ENCODE measurements at regions not wholly inside any gene's neighbourhood (a gene's known extent, or its start where the extent isn't known, plus 50 kb on each side); places are given as distances from the start of the nearest gene placed in this dataset.
"Not testable (repeated sequence)": the region's sequence is repeated elsewhere in the genome, so short reads cannot be mapped to it uniquely, and the experiment has no call there.

GRCh38 chr17:65307081-65307960 lies 170.2 kb downstream of the RGS9 start:
- DNase-seq (ENCODE audit: low read depth): no peak

GRCh38 chr17:65305778-65306177 lies 168.6 kb downstream of the RGS9 start:
- DNase-seq (ENCODE audit: low read depth): no peak

- no peak for DNase-seq (ENCODE audit: low read depth)
These were observed 167.9 kb downstream of the RGS9 start for GRCh38 chr17:65305116-65305515.

DNA sequence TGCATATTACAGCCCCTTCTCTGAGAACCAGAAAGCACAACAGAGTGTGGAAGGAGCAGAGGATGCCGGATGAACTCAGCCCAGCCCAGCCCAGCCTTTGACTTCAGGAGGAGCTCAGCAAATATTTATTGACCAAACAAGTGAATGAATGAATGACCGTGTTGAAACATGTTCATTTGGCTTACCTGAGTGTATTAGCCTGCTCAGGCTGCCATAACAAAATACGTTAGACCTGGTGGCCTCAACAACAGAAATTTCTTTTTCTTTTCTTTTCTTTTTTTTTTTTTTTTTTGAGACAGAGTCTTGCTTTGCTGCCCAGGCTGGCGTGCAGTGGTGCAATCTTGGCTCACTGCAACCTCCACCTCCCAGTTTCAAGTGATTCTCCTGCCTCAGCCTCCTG lies 164.7 kb downstream of the RGS9 start:
- DNase-seq (ENCODE audit: low read depth): not testable (repeated sequence)

DNA sequence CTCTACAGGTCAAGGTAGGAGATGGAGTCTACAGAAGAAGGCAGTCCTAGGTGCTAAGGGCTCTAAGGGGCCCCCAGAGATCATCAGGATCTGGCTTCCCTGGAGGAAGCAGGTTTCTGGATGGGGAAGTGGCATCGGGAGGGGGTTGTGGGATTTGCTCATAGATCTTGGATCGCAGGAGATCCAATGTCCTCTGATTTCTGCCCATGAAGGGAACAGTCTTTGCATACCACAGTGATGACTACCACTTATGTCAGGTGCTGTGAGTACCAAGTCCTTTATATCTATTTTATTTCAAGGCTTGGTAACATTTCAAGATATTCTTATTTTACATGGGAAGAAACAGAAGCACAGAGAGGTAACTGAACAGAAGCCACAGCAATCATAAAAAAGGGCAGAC lies 164.0 kb downstream of the RGS9 start:
- peak; percentile 18 for DNase-seq (ENCODE audit: low read depth)

DNA sequence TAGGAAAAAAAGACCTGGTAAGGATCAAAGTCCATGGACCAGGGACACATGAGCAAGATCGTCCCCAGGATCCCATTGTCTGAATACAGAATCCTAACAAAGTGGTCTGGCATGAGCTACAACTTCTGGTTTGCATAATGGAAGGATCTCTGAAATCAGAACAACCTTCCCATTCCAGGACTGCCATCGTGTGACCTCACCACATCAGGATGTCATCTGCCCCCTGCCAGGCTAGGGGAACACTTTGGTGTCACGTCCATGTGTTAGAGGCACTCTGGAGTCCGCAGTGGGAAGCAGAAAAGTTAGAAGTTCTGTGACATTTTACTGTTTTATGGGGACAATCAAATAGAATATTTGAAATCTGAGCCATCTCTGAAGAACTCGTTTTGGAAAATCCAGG lies 160.7 kb downstream of the RGS9 start:
- DNase-seq (ENCODE audit: low read depth): no peak

- peak; percentile 37 for DNase-seq (ENCODE audit: low read depth)
These were observed 160.2 kb downstream of the RGS9 start for GRCh38 chr17:65297384-65297783.

- DNase-seq (ENCODE audit: low read depth): peak; percentile 81
These were observed 157.1 kb downstream of the RGS9 start for GRCh38 chr17:65294181-65294719.

GRCh38 chr17:65293584-65294180 lies 156.5 kb downstream of the RGS9 start:
- no peak for DNase-seq (ENCODE audit: low read depth)

GRCh38 chr17:65292430-65292829 lies 155.3 kb downstream of the RGS9 start:
- peak; percentile 44 for DNase-seq (ENCODE audit: low read depth)

- DNase-seq (ENCODE audit: low read depth): not testable (repeated sequence)
These were observed 154.1 kb downstream of the RGS9 start for GRCh38 chr17:65291301-65291700.

- no peak for DNase-seq (ENCODE audit: low read depth)
These were observed 153.4 kb downstream of the RGS9 start for GRCh38 chr17:65290616-65291015.

DNA sequence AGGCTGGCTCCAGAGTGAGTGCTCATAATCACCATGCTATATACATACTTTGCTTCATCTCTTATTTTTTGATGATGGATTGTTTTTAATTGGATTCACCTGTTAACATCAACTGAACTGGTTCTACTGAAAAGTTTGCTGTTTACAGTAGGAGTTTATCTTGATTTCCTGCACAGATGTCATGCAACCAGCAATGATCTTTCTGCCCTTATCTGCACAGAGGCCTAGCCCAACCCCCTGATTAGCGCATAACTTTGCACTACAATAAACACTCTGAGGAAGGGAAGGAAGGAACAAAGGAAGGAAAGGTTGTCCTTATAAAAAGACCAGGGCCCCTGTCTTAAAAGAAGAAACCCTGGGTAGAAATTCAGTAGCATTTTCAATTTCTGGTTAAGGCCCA lies 152.9 kb downstream of the RGS9 start:
- DNase-seq (ENCODE audit: low read depth): no peak

- DNase-seq (ENCODE audit: low read depth): peak; percentile 33
These were observed 149.9 kb downstream of the RGS9 start for GRCh38 chr17:65287040-65287439.

- DNase-seq (ENCODE audit: low read depth): peak; percentile 19
These were observed 146.5 kb downstream of the RGS9 start for GRCh38 chr17:65283704-65284103.

DNA sequence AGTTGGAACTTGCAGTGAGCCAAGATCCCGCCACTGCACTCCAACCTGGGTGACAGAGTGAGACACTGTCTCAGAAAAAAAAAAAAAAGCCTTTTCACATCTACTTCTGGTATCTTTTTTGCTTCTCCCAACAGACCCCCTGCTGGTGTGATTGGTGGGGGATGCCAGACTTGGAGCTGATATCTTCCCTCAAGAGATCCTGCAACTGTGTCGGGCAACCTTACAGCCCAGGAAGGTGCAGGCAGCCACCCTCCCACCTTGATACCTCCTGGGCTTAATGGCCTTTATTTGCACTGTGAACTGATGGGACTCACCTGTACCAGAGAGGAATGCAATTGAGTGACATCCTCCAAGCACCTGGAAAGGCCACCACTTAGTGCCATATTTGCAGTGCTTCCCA lies 142.3 kb downstream of the RGS9 start:
- no peak for DNase-seq (ENCODE audit: low read depth)

GRCh38 chr17:65278820-65279184 lies 141.6 kb downstream of the RGS9 start:
- no peak for DNase-seq (ENCODE audit: low read depth)

- peak; percentile 82 for DNase-seq (ENCODE audit: low read depth)
These were observed 141.1 kb downstream of the RGS9 start for GRCh38 chr17:65278050-65278819.

- no peak for DNase-seq (ENCODE audit: low read depth)
These were observed 140.4 kb downstream of the RGS9 start for GRCh38 chr17:65277576-65277975.

Data from ELR (cell line).